SH-SY5Y (cell line): ENCODE measurements at regions not wholly inside any gene's neighbourhood (a gene's known extent, or its start where the extent isn't known, plus 50 kb on each side); places are given as distances from the start of the nearest gene placed in this dataset.

Experiments
- GATA2 ChIP-seq: IDR thresholded peaks from 2 replicates; pipeline ENCODE4 v1.6.1; 2011; ENCODE audit warnings: mild to moderate bottlenecking, low read depth, low read length
- GATA3 ChIP-seq: IDR thresholded peaks from 2 replicates; pipeline ENCODE4 v1.6.1; 2011; ENCODE audit warnings: low read depth, mild to moderate bottlenecking, low read length, moderate library complexity

DNA sequence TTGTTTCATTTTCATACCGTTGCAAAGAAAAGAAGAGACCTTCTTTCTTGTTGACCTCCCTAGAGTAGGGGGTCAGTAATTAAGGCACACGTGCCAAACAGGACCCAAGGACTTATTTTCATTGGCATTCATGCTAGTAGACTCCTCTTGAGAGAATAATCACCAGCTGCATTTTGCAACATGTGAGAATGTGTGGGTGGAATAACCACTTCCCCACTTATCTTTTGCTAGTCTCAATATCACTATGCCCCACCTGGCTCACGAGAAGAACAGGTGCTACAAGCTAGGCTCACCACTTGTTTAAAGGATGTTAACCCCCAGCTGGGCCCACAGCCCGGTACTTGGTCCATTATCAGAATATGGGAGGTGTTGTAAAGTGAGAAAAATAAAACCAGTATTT is 460.7 kb upstream of the MEF2C start:
- TF ChIP-seq GATA3 (no peak), GATA2 (no peak)
